ENCODE measurements at regions not wholly inside any gene's neighbourhood (a gene's known extent, or its start where the extent isn't known, plus 50 kb on each side); places are given as distances from the start of the nearest gene placed in this dataset.
"Not testable (repeated sequence)": the region's sequence is repeated elsewhere in the genome, so short reads cannot be mapped to it uniquely, and the experiment has no call there.

DNA sequence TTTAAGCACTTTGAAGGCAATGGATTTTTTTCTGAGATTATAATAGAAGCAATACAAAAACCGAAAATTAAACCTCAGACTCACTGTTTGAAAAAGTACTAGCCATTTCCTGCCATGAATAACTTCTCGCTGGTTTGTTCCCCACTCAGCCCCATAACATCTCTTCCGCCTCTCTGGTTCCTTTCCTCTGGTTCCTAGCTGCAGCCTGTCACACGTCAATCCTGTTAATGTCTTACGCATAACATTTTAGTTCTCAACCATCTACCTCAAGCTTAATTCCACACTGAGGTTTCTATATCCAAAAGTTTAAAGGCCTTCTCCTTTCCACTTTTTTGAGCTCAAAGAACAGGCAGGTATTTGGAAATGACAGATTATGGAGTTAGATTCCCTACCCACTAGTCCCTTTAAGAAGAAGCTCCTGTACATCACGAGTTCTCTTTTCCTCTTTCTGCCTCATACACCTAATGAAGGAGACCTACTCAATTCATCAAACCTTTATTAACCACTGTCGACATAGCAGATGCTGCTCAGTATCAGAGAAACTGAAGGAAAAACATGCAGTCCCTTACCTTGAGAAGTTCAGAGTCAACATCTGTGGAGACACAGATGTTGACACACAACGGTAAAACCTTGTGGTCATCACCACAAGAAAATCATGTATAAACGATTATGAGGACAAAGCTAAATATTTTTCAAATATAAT is 243.0 kb upstream of the PTGER4 start:
- Histone ChIP-seq H3F3A (ENCODE audit: low read depth) (no peaks in the 10 kb centered on the region), H4K20me1 (ENCODE audit: insufficient read depth, low read length, poor library complexity, severe bottlenecking) (no peaks in the 10 kb centered on the region), H3K4me1 (ENCODE audit: insufficient read depth, low read length, poor library complexity, severe bottlenecking) (peaks cover 23% of the 10 kb centered on the region), H3K9me3 (ENCODE audit: insufficient read depth, low read depth, low read length) (no peaks in the 10 kb centered on the region), H3K4me3 (ENCODE audit: low read length, poor library complexity, severe bottlenecking) (no peak overlapping the region), H3K4me2 (ENCODE audit: low read depth, low read length, poor library complexity, severe bottlenecking) (no peak overlapping the region), H3K9ac (ENCODE audit: low read depth, low read length, poor library complexity, severe bottlenecking) (no peak overlapping the region), H2AFZ (ENCODE audit: low read length) (no peak overlapping the region), H3K36me3 (ENCODE audit: insufficient read depth, low read length) (no peaks in the 10 kb centered on the region), H3K9me2 (replicated peaks; ENCODE audit: low read depth, low read length) (no peaks in the 10 kb centered on the region), H3K79me2 (ENCODE audit: insufficient read depth, low read length) (no peaks in the 10 kb centered on the region), H3K27me3 (ENCODE audit: insufficient read depth, low read length, poor library complexity, severe bottlenecking) (no peaks in the 10 kb centered on the region)
- TF ChIP-seq EZH2phosphoT487 (IDR thresholded peaks at IDR 0.05; ENCODE audit: borderline replicate concordance): no peak
- TF ChIP-seq, protein P1, sequence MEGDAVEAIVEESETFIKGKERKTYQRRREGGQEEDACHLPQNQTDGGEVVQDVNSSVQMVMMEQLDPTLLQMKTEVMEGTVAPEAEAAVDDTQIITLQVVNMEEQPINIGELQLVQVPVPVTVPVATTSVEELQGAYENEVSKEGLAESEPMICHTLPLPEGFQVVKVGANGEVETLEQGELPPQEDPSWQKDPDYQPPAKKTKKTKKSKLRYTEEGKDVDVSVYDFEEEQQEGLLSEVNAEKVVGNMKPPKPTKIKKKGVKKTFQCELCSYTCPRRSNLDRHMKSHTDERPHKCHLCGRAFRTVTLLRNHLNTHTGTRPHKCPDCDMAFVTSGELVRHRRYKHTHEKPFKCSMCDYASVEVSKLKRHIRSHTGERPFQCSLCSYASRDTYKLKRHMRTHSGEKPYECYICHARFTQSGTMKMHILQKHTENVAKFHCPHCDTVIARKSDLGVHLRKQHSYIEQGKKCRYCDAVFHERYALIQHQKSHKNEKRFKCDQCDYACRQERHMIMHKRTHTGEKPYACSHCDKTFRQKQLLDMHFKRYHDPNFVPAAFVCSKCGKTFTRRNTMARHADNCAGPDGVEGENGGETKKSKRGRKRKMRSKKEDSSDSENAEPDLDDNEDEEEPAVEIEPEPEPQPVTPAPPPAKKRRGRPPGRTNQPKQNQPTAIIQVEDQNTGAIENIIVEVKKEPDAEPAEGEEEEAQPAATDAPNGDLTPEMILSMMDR (conservative IDR thresholded peaks at IDR 0.05; ENCODE audit: low read length): no peak

DNA sequence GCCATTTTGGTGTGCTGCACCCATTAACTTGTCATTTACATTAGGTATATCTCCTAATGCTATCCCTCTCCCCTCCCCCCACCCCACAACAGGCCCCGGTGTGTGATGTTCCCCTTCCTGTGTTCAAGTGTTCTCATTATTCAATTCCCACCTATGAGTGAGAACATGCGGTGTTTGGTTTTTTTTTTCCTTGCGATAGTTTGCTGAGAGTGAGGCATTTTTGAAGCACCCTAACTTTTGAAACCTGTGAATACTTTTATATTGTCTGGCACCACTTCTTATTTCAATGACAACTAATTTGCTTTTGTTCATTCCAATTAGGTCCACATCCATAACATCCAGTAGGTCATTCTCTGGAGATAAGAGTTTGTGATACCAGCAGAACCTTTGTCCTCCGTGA is 244.0 kb upstream of the PTGER4 start:
- not testable (repeated sequence) for H3K9me3 ChIP-seq (ENCODE audit: insufficient read depth, low read depth, low read length); H3K4me3 ChIP-seq (ENCODE audit: low read length, poor library complexity, severe bottlenecking); H3K36me3 ChIP-seq (ENCODE audit: insufficient read depth, low read length); H3F3A ChIP-seq (ENCODE audit: low read depth); H4K20me1 ChIP-seq (ENCODE audit: insufficient read depth, low read length, poor library complexity, severe bottlenecking); H3K9ac ChIP-seq (ENCODE audit: low read depth, low read length, poor library complexity, severe bottlenecking); H3K79me2 ChIP-seq (ENCODE audit: insufficient read depth, low read length); H3K27me3 ChIP-seq (ENCODE audit: insufficient read depth, low read length, poor library complexity, severe bottlenecking); H3K4me2 ChIP-seq (ENCODE audit: low read depth, low read length, poor library complexity, severe bottlenecking); H3K9me2 ChIP-seq (replicated peaks; ENCODE audit: low read depth, low read length)
- peaks cover 16% of the 10 kb centered on the region for H3K4me1 ChIP-seq (ENCODE audit: insufficient read depth, low read length, poor library complexity, severe bottlenecking)
- peak overlapping the region; percentile 67; the same call in 1 of the 2 replicates for H2AFZ ChIP-seq (ENCODE audit: low read length)

DNA sequence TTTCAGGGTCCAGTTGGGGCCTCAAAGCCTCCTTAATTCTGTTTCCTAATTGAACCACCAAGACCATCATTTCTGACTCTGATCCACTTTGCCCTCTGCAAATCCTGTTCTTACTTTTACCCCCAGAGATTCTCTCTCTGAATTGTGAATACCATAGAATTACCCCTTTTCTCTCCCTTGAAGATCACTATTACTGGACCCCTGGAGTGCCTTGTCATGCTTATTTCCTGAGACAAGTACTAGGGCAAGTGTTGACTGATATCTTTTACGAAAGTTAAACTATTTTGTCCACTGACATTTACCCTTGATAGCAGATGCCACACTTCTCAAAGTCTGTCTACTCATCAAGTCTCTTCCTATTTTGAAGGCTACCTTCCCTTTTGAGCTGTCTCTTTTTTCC is 246.9 kb upstream of the PTGER4 start:
- Histone ChIP-seq H3F3A (ENCODE audit: low read depth) (no peaks in the 10 kb centered on the region), H4K20me1 (ENCODE audit: insufficient read depth, low read length, poor library complexity, severe bottlenecking) (no peaks in the 10 kb centered on the region), H3K4me2 (ENCODE audit: low read depth, low read length, poor library complexity, severe bottlenecking) (no peak overlapping the region), H3K27me3 (ENCODE audit: insufficient read depth, low read length, poor library complexity, severe bottlenecking) (no peaks in the 10 kb centered on the region), H3K4me1 (ENCODE audit: insufficient read depth, low read length, poor library complexity, severe bottlenecking) (peaks cover 38% of the 10 kb centered on the region), H2AFZ (ENCODE audit: low read length) (no peak overlapping the region), H3K36me3 (ENCODE audit: insufficient read depth, low read length) (no peaks in the 10 kb centered on the region), H3K9me2 (replicated peaks; ENCODE audit: low read depth, low read length) (no peaks in the 10 kb centered on the region), H3K79me2 (ENCODE audit: insufficient read depth, low read length) (no peaks in the 10 kb centered on the region), H3K9me3 (ENCODE audit: insufficient read depth, low read depth, low read length) (no peaks in the 10 kb centered on the region), H3K9ac (ENCODE audit: low read depth, low read length, poor library complexity, severe bottlenecking) (no peak overlapping the region), H3K4me3 (ENCODE audit: low read length, poor library complexity, severe bottlenecking) (no peak overlapping the region)
- TF ChIP-seq, protein P1 (conservative IDR thresholded peaks at IDR 0.05; ENCODE audit: low read length): no peak
- no peak for TF ChIP-seq EZH2phosphoT487 (IDR thresholded peaks at IDR 0.05; ENCODE audit: borderline replicate concordance)

DNA sequence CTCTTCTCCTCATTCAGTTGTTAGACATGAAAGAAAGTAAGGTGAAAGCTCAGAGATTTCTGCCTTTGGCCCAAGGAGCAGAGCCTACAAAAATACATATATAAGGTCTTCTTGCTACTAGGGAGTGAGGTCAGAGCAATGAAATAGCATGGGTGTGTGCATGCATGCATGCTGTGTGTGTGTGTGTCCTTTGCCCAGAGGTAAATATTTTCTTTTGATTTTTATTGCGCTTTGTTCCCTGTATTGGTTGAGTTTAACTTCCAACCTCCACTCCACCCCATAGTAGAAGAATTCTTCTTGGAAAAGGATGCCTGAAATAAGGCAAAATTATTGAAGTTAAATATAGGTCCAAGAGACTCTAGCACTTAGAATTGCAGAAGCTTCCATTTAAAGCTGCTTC is 248.0 kb upstream of the PTGER4 start:
- H3K79me2 ChIP-seq (ENCODE audit: insufficient read depth, low read length): no peaks in the 10 kb centered on the region
- no peaks in the 10 kb centered on the region for H3K36me3 ChIP-seq (ENCODE audit: insufficient read depth, low read length)
- no peaks in the 10 kb centered on the region for H3K9me2 ChIP-seq (replicated peaks; ENCODE audit: low read depth, low read length)
- H4K20me1 ChIP-seq (ENCODE audit: insufficient read depth, low read length, poor library complexity, severe bottlenecking): no peaks in the 10 kb centered on the region
- no peak overlapping the region for H3K4me2 ChIP-seq (ENCODE audit: low read depth, low read length, poor library complexity, severe bottlenecking)
- H3K9me3 ChIP-seq (ENCODE audit: insufficient read depth, low read depth, low read length): no peaks in the 10 kb centered on the region
- H3K27me3 ChIP-seq (ENCODE audit: insufficient read depth, low read length, poor library complexity, severe bottlenecking): no peaks in the 10 kb centered on the region
- H3K9ac ChIP-seq (ENCODE audit: low read depth, low read length, poor library complexity, severe bottlenecking): no peak overlapping the region
- H3K4me1 ChIP-seq (ENCODE audit: insufficient read depth, low read length, poor library complexity, severe bottlenecking): peaks cover 29% of the 10 kb centered on the region
- H3K4me3 ChIP-seq (ENCODE audit: low read length, poor library complexity, severe bottlenecking): no peak overlapping the region
- H3F3A ChIP-seq (ENCODE audit: low read depth): no peaks in the 10 kb centered on the region
- TF ChIP-seq, protein P1 (conservative IDR thresholded peaks at IDR 0.05; ENCODE audit: low read length): no peak
- TF ChIP-seq EZH2phosphoT487 (IDR thresholded peaks at IDR 0.05; ENCODE audit: borderline replicate concordance): no peak
- no peak overlapping the region for H2AFZ ChIP-seq (ENCODE audit: low read length)

Data from Loucy (cell line).